GM12878 (cell line): ENCODE measurements at regions not wholly inside any gene's neighbourhood (a gene's known extent, or its start where the extent isn't known, plus 50 kb on each side); places are given as distances from the start of the nearest gene placed in this dataset.

ENCODE experiments used
- CHD1 ChIP-seq: IDR thresholded peaks from 2 replicates; pipeline ENCODE4 v1.6.1; 2012; ENCODE audit warnings: low read depth, low read length, improper control_type of control experiment
- CREB1 ChIP-seq: IDR thresholded peaks from 2 replicates; pipeline ENCODE4 v1.6.1; 2012; ENCODE audit warnings: low read depth, mild to moderate bottlenecking, inconsistent platforms
- CREM ChIP-seq: IDR thresholded peaks from 2 replicates; pipeline ENCODE4 v1.6.1; 2014; ENCODE audit warnings: antibody characterized with exemption, low read depth
- EZH2 ChIP-seq: IDR thresholded peaks from 2 replicates; pipeline ENCODE4 v1.6.1; 2012; ENCODE audit warnings: low read depth, mild to moderate bottlenecking, control low read depth, inconsistent platforms, low read length, borderline replicate concordance; ENCODE audit not compliant: control insufficient read depth
- FOS ChIP-seq: IDR thresholded peaks from 3 replicates; pipeline ENCODE4 v1.6.1; 2011; ENCODE audit warnings: borderline replicate concordance; ENCODE audit not compliant: insufficient read length; ENCODE audit errors: extremely low read depth
- JUNB ChIP-seq: IDR thresholded peaks from 2 replicates; pipeline ENCODE4 v1.6.1; 2016; ENCODE audit warnings: antibody characterized with exemption, mild to moderate bottlenecking
- NRF1 ChIP-seq: conservative IDR thresholded peaks from 2 replicates; pipeline ENCODE4 v1.6.1; 2011; ENCODE audit warnings: mild to moderate bottlenecking, low read depth, low read length, improper control_type of control experiment
- SP1 ChIP-seq: IDR thresholded peaks from one replicate; pipeline ENCODE4 v1.6.1; 2011; ENCODE audit warnings: low read depth, low read length
- TF ChIP-seq, protein P1 (sequence below), 3 experiments: IDR thresholded peaks in 2 of 3; conservative IDR thresholded peaks in 1 of 3; 2 replicates each; pipeline ENCODE4 v1.5.1; 2011; ENCODE audit warnings: low read depth in 3 of 3, low read length in 3 of 3, mild to moderate bottlenecking in 3 of 3, control low read depth in 2 of 3, moderate library complexity in 2 of 3, inconsistent platforms in 1 of 3, mixed read lengths in 1 of 3; ENCODE audit not compliant: control insufficient read depth in 2 of 3, insufficient read depth in 1 of 3; ENCODE audit errors: extremely low read depth in 1 of 3
- TF ChIP-seq, protein P2 (sequence below): IDR thresholded peaks from 2 replicates; pipeline ENCODE4 v1.6.1; 2011; ENCODE audit warnings: low read depth, mild to moderate bottlenecking, low read length, moderate library complexity, borderline replicate concordance; ENCODE audit errors: extremely low read depth
- TF ChIP-seq, protein P3 (sequence below): fragments of 450-650 bp; IDR thresholded peaks from 2 replicates; pipeline ENCODE4 v1.6.1; 2017; ENCODE audit warnings: borderline replicate concordance
- TF ChIP-seq, protein P4 (sequence below): fragments of 450-650 bp; IDR thresholded peaks from 2 replicates; pipeline ENCODE4 v1.6.1; 2018; ENCODE audit warnings: borderline replicate concordance, mild to moderate bottlenecking; ENCODE audit not compliant: partially characterized antibody

DNA sequence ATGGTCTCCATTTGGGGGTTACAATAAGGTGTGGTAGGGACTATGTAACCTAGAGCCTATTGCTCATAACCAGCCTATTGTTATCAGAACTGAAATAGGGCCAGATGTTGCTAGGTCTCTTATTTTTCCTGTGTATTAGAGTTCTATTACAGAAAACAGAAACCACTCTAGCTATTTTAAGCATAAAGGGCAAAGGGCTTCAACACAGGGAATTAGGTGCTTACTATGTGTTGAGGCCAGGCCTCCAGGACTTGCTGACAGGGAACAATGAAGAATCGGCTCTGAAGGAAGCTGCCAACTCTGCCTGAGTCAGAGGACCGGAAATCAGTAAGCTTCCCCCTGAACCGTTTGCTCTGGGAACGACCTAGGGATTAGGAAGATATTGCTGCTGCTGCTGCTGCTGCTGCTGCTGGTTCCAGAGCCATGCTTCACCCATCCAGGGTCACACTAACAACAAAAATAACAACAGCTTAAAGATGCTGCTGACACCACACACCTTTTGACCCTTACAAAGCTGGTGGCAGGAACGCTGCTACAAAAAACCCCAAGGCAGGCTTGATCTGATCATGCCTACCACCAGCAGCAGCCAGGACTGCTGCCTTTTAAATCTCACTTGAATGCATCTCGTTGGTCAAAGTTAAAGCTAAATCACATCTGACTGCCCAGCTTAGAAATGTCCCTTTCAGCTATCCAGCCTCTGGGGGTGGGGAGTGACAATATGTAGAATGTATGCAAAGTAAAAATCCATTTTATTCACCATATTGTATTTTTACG lies 276.9 kb upstream of the IL12A start:
- TF ChIP-seq EZH2 = no peak
- TF ChIP-seq NRF1 = no peak
- TF ChIP-seq, protein P1, sequence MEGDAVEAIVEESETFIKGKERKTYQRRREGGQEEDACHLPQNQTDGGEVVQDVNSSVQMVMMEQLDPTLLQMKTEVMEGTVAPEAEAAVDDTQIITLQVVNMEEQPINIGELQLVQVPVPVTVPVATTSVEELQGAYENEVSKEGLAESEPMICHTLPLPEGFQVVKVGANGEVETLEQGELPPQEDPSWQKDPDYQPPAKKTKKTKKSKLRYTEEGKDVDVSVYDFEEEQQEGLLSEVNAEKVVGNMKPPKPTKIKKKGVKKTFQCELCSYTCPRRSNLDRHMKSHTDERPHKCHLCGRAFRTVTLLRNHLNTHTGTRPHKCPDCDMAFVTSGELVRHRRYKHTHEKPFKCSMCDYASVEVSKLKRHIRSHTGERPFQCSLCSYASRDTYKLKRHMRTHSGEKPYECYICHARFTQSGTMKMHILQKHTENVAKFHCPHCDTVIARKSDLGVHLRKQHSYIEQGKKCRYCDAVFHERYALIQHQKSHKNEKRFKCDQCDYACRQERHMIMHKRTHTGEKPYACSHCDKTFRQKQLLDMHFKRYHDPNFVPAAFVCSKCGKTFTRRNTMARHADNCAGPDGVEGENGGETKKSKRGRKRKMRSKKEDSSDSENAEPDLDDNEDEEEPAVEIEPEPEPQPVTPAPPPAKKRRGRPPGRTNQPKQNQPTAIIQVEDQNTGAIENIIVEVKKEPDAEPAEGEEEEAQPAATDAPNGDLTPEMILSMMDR (IDR thresholded peaks at IDR 0.05 in 2 of 3, conservative IDR thresholded peaks at IDR 0.05 in 1 of 3; ENCODE audit: control insufficient read depth in 2 of 3, extremely low read depth in 1 of 3, insufficient read depth in 1 of 3, low read depth in 3 of 3, low read length in 3 of 3) = no peak
- TF ChIP-seq CHD1 = no peak
- no peak for TF ChIP-seq SP1
- TF ChIP-seq CREM = no peak
- TF ChIP-seq JUNB = no peak
- TF ChIP-seq, protein P2, sequence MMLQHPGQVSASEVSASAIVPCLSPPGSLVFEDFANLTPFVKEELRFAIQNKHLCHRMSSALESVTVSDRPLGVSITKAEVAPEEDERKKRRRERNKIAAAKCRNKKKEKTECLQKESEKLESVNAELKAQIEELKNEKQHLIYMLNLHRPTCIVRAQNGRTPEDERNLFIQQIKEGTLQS = no peak
- TF ChIP-seq CREB1 = no peak
- TF ChIP-seq, protein P3, sequence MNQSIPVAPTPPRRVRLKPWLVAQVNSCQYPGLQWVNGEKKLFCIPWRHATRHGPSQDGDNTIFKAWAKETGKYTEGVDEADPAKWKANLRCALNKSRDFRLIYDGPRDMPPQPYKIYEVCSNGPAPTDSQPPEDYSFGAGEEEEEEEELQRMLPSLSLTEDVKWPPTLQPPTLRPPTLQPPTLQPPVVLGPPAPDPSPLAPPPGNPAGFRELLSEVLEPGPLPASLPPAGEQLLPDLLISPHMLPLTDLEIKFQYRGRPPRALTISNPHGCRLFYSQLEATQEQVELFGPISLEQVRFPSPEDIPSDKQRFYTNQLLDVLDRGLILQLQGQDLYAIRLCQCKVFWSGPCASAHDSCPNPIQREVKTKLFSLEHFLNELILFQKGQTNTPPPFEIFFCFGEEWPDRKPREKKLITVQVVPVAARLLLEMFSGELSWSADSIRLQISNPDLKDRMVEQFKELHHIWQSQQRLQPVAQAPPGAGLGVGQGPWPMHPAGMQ = no peak
- TF ChIP-seq, protein P4, sequence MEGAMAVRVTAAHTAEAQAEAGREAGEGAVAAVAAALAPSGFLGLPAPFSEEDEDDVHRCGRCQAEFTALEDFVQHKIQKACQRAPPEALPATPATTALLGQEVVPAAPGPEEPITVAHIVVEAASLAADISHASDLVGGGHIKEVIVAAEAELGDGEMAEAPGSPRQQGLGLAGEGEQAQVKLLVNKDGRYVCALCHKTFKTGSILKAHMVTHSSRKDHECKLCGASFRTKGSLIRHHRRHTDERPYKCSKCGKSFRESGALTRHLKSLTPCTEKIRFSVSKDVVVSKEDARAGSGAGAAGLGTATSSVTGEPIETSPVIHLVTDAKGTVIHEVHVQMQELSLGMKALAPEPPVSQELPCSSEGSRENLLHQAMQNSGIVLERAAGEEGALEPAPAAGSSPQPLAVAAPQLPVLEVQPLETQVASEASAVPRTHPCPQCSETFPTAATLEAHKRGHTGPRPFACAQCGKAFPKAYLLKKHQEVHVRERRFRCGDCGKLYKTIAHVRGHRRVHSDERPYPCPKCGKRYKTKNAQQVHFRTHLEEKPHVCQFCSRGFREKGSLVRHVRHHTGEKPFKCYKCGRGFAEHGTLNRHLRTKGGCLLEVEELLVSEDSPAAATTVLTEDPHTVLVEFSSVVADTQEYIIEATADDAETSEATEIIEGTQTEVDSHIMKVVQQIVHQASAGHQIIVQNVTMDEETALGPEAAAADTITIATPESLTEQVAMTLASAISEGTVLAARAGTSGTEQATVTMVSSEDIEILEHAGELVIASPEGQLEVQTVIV = no peak
- no peak for TF ChIP-seq FOS
